NB4 (cell line): ENCODE measurements at regions not wholly inside any gene's neighbourhood (a gene's known extent, or its start where the extent isn't known, plus 50 kb on each side); places are given as distances from the start of the nearest gene placed in this dataset.

Source experiments
- DNase-seq: peaks from one replicate; pipeline ENCODE4 v3.0.0; 2010; ENCODE audit warnings: low read depth
- H3K4me3 ChIP-seq: one replicate; pipeline ENCODE4 v1.5.1; 2011; ENCODE audit warnings: mild to moderate bottlenecking, low read depth, low read length, moderate library complexity
- CTCF ChIP-seq: IDR thresholded peaks from one replicate; pipeline ENCODE4 v1.5.1; 2012; ENCODE audit warnings: low read depth, low read length
- MYC ChIP-seq: IDR thresholded peaks from 2 replicates; pipeline ENCODE4 v1.6.1; 2011; ENCODE audit warnings: low read depth, low read length
- POLR2A ChIP-seq: IDR thresholded peaks from 2 replicates; pipeline ENCODE4 v1.6.1; 2011; ENCODE audit warnings: mild to moderate bottlenecking; ENCODE audit not compliant: insufficient read length; ENCODE audit errors: extremely low read depth
- TF ChIP-seq, protein P1 (sequence below): IDR thresholded peaks from 2 replicates; pipeline ENCODE4 v1.6.1; 2011; ENCODE audit warnings: low read depth, low read length

DNA sequence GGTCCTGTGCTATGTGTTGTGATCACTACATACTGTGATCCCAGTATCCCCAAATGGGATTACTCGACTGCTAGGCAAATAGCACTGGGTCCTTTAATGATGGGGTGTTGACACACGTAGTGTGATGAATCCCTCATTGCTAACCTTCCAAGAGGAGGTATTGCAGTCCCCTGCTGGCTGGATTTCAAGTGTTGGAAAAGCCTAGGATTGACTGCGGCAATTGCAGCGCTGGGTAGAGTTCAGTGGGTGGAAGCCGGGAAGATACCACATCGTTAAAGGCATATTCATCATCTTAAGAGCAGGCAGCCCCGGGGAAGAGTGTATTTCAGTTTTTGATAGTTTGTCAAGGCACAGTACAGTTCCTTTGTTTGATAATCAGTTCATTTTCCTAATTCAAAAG is 159.9 kb downstream of the TRIML1 start:
- no peak for DNase-seq
- TF ChIP-seq POLR2A (no peak), CTCF (no peak), MYC (no peak)
- TF ChIP-seq, protein P1, sequence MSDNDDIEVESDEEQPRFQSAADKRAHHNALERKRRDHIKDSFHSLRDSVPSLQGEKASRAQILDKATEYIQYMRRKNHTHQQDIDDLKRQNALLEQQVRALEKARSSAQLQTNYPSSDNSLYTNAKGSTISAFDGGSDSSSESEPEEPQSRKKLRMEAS = no peak
- no peak overlapping the region for H3K4me3 ChIP-seq

DNA sequence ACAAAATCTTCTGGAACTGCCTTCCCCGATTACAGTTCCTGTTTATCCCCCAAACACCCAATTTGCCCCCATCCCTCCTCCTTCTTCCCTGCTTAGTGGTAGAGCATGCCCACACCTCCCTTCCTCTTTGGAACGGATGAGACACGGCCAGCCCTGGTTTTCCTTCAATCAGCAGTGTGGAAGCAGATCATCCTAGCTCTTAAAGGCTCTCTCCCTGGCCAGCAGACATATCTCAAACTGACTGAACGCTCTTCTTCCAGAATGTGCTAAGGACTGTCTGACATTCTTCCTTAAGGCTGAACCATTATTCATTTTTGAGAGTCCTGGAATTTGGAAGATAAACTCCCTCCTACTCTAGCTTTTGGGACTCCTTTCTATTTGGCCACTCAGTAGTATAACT is 161.1 kb downstream of the TRIML1 start:
- DNase-seq = no peak
- no peak for TF ChIP-seq POLR2A
- TF ChIP-seq MYC = no peak
- no peak for TF ChIP-seq CTCF
- TF ChIP-seq, protein P1 = no peak
- H3K4me3 ChIP-seq = no peak overlapping the region

- no peak for DNase-seq
- TF ChIP-seq MYC = no peak
- TF ChIP-seq POLR2A = no peak
- no peak for TF ChIP-seq CTCF
- TF ChIP-seq, protein P1 = no peak
- H3K4me3 ChIP-seq = no peak overlapping the region
Observed at GRCh38 chr4:188305690-188306089, 166.4 kb downstream of the TRIML1 start.

DNA sequence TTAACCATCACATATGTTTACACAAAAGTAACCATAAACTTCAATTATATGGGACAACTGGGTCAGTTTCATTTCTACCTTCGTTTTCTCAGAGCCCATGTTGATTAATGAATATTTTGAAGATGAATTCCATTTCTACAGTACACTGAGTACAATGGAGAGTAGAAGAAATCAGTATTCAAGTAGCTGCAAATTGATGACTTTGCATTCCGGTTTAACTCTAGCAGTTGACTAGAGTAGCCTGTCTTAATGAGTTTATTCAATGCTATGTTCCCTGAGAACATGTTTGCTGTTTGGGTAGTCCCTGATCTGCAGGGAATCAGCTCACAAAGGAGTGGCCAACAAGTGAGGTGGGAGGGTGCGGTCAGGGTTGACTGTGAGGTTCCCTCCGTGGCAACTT is 168.3 kb downstream of the TRIML1 start:
- TF ChIP-seq POLR2A (no peak), CTCF (no peak), MYC (no peak)
- TF ChIP-seq, protein P1 = no peak
- no peak for DNase-seq
- no peak overlapping the region for H3K4me3 ChIP-seq

DNA sequence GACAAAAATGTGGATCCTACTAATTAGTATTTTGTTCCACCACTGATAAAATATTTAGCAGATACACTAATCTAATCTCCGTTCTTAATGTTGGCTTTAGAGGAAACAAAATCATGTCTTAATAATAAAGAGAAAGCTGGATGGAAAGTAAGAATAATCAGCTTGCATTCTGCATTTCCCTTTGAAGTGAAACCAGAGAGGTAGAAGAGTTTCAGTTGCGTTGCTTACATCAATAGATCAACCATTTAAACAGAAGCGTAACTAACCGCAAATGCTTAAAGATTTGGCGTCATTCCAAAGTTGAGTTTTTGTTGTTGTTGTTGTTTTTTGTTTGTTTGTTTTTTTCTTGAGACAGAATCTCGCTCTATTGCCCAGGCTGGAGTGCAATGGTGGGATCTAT is 168.9 kb downstream of the TRIML1 start:
- DNase-seq = no peak
- TF ChIP-seq CTCF (no peak), POLR2A (no peak), MYC (no peak)
- TF ChIP-seq, protein P1 = no peak

GRCh38 chr4:188316391-188316790 is 177.2 kb downstream of the TRIML1 start:
- no peak for DNase-seq
- TF ChIP-seq, protein P1 = no peak
- H3K4me3 ChIP-seq = no peak overlapping the region

More for the DNA sequence above, 168.9 kb downstream of the TRIML1 start:
- H3K4me3 ChIP-seq = no peak overlapping the region
